Upper lobe of left lung (tissue), 6 donors: ENCODE measurements at regions not wholly inside any gene's neighbourhood (a gene's known extent, or its start where the extent isn't known, plus 50 kb on each side); places are given as distances from the start of the nearest gene placed in this dataset.

Source experiments
- ATAC-seq, 2 donors: fragments of 200-7000 bp; cut with Tn5 transposase; one replicate each; pipeline ENCODE4 v1.9.1; 2022; ENCODE audit warnings: mild to moderate bottlenecking in 2 of 2, moderate library complexity in 2 of 2; ENCODE audit not compliant: low FRiP score in 2 of 2
- DNase-seq, 2 donors: peaks; one replicate each; pipeline ENCODE4 v3.0.0-alpha.2; 2019 to 2020
- H3K27ac ChIP-seq, 4 donors: fragments of 200-600 bp; sonication (generic); one replicate each; pipeline ENCODE4 v1.5.1; 2016 to 2019
- H3K27me3 ChIP-seq, 4 donors: fragments of 200-600 bp; sonication (generic); one replicate each; pipeline ENCODE4 v1.5.1; 2017 to 2019
- H3K36me3 ChIP-seq, 4 donors: fragments of 200-600 bp; sonication (generic); one replicate each; pipeline ENCODE4 v1.5.1; 2016 to 2019
- H3K4me1 ChIP-seq, 4 donors: fragments of 200-600 bp; sonication (generic); one replicate each; pipeline ENCODE4 v1.5.1; 2018 to 2019
- H3K4me3 ChIP-seq, 4 donors: fragments of 200-600 bp; sonication (generic); one replicate each; pipeline ENCODE4 v1.5.1; 2017 to 2019; ENCODE audit warnings: mild to moderate bottlenecking in 2 of 4, moderate library complexity in 1 of 4
- H3K9me3 ChIP-seq, 4 donors: fragments of 200-600 bp; sonication (generic); one replicate each; pipeline ENCODE4 v1.5.1; 2018 to 2019
- EP300 ChIP-seq, 4 donors: sonication (generic); formaldehyde crosslinking; IDR thresholded peaks; one replicate each; pipeline ENCODE4 v1.5.1; 2017; ENCODE audit warnings: antibody characterized with exemption in 4 of 4, control low read depth in 2 of 4
- POLR2A ChIP-seq, 4 donors: fragments of 450-650 bp; IDR thresholded peaks; one replicate each; pipeline ENCODE4 v1.5.1; 2016 to 2017; ENCODE audit warnings: antibody characterized with exemption in 4 of 4, mild to moderate bottlenecking in 2 of 4
- POLR2AphosphoS5 ChIP-seq, 2 donors: sonication (generic); formaldehyde crosslinking; IDR thresholded peaks; one replicate each; pipeline ENCODE4 v1.5.1; 2017; ENCODE audit warnings: antibody characterized with exemption in 2 of 2
- WGBS, 2 donors: methylation state at CpG; one replicate each; pipeline ENCODE4 v1.1.5; 2017 to 2018; 5-methylcytosine and 5-hydroxymethylcytosine counted together
- TF ChIP-seq, protein P1 (sequence below), 6 experiments: fragments of 450-650 bp in 4 of 6; fragments of 200-600 bp in 2 of 6; sonication (generic) in 2 of 6; IDR thresholded peaks; one replicate each; pipeline ENCODE4 v1.5.1; 2016 to 2019; ENCODE audit warnings: antibody characterized with exemption in 6 of 6
- donor health status: DM: no; HTN: no; CAD: no; lungs with moderate emphysema.
- donor health status: DM: no; HTN: yes; CAD: no; lungs with severe emphysema.

DNA sequence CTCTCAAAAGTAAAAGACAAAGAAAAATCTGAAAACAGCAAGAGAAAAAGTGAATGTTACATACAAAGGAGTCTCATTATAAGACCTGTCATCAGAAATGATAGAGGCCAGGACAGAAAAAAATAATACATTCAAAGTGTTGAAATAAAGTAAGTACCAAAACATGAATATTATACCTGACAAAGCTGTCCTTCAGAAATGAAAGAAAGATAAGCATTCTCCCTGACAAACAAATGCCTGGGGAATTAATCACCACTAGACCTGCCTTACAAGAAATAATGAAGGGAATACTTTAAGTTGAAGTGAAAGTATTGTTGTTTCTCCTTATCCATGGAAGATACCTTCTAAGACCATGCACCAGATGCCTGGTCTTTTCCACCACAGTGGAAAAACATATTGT, 1605.2 kb upstream of the CDH6 start:
- DNase-seq, result no peak
- Histone ChIP-seq H3K27ac (no peak overlapping the region), H3K27me3 (no peaks in the 10 kb centered on the region), H3K4me1 (no peaks in the 10 kb centered on the region), H3K9me3 (peaks cover 0 to 3% (median 0%) of the 10 kb centered on the region in 4 donors), H3K4me3 (no peak overlapping the region), H3K36me3 (no peaks in the 10 kb centered on the region)
- TF ChIP-seq EP300 (IDR thresholded peaks at IDR 0.05) (no peak), POLR2A (IDR thresholded peaks at IDR 0.05) (no peak), POLR2AphosphoS5 (IDR thresholded peaks at IDR 0.05) (no peak)
- TF ChIP-seq, protein P1, sequence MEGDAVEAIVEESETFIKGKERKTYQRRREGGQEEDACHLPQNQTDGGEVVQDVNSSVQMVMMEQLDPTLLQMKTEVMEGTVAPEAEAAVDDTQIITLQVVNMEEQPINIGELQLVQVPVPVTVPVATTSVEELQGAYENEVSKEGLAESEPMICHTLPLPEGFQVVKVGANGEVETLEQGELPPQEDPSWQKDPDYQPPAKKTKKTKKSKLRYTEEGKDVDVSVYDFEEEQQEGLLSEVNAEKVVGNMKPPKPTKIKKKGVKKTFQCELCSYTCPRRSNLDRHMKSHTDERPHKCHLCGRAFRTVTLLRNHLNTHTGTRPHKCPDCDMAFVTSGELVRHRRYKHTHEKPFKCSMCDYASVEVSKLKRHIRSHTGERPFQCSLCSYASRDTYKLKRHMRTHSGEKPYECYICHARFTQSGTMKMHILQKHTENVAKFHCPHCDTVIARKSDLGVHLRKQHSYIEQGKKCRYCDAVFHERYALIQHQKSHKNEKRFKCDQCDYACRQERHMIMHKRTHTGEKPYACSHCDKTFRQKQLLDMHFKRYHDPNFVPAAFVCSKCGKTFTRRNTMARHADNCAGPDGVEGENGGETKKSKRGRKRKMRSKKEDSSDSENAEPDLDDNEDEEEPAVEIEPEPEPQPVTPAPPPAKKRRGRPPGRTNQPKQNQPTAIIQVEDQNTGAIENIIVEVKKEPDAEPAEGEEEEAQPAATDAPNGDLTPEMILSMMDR (IDR thresholded peaks at IDR 0.05), result no peak
- no peak for ATAC-seq

DNA sequence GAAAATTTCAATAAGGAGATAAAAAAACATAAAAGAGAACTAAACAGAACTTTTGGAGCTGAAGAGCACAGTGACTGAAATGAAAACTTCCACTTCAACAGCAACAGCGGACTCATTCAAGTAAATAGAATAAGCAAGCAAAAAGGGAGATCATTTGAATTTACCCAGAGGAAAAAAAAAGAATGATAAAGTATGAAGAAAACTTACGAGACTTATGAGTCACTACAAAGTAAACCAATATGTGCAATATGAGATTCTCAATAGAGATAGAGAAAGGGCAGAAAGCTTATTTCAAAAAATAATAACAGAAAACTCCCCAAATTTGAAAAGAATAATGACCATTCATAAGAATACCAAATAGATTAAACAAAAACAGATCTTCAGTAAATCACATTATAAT, 1605.7 kb upstream of the CDH6 start:
- Histone ChIP-seq H3K4me1 (no peaks in the 10 kb centered on the region), H3K9me3 (peaks cover 0 to 3% (median 0%) of the 10 kb centered on the region in 4 donors), H3K27me3 (no peaks in the 10 kb centered on the region), H3K27ac (no peak overlapping the region), H3K36me3 (no peaks in the 10 kb centered on the region), H3K4me3 (no peak overlapping the region)
- 89% methylated on average over 2 of the region's 2 CpGs for WGBS, 2 donors
- ATAC-seq, result no peak
- DNase-seq, result no peak
- TF ChIP-seq POLR2A (IDR thresholded peaks at IDR 0.05), result no peak
- TF ChIP-seq POLR2AphosphoS5 (IDR thresholded peaks at IDR 0.05), result no peak
- TF ChIP-seq, protein P1 (IDR thresholded peaks at IDR 0.05), result no peak
- TF ChIP-seq EP300 (IDR thresholded peaks at IDR 0.05), result no peak

DNA sequence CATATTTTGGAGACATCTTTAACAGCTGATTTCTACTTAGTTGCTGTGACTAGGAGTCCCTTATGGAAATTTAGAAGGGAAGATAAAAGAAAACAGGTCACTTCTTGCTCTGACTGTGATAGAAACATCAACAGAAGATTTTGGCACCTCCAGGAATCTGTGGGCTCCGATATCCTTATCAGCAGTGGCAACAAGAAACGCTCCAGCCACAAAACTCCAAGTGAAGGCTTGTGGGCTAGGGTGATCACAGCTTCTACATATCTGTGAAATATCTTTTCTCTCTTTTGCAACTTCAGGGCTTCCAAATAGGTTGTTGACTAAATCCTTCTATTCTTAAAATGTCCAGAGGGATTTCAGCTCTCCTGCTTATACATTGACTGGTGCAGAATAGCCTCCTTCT, 1625.5 kb upstream of the CDH6 start:
- H3K4me1 ChIP-seq, result no peaks in the 10 kb centered on the region
- ATAC-seq, result no peak
- H3K9me3 ChIP-seq, result no peaks in the 10 kb centered on the region
- no peak overlapping the region for H3K4me3 ChIP-seq
- 43 to 54% methylated on average over 2 of the region's 2 CpGs for WGBS, 2 donors
- no peak overlapping the region for H3K27ac ChIP-seq
- no peak for TF ChIP-seq EP300 (IDR thresholded peaks at IDR 0.05)
- TF ChIP-seq POLR2AphosphoS5 (IDR thresholded peaks at IDR 0.05), result no peak
- TF ChIP-seq, protein P1 (IDR thresholded peaks at IDR 0.05), result no peak
- no peak for TF ChIP-seq POLR2A (IDR thresholded peaks at IDR 0.05)
- H3K36me3 ChIP-seq, result no peaks in the 10 kb centered on the region
- no peaks in the 10 kb centered on the region for H3K27me3 ChIP-seq
- no peak for DNase-seq

DNA sequence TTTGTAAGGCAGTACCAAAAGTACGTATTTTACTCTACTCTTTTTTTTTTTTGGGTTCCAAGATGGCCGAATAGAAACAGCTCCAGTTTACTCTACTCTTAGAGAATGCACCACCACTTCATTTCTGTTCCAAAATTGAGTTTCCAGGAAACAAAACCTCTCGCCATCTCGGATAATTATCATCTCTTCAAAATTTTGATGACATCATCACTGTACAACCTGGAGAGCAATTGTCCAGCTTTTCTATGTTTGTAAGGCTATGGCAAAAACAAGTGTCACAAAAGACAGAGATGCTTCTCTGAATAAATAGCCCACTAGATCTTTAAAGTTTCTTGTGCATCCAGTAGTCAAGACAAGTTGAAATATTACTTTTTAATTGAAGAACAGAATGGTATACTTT, 1631.9 kb upstream of the CDH6 start:
- H3K27me3 ChIP-seq, result no peaks in the 10 kb centered on the region
- no peak overlapping the region for H3K27ac ChIP-seq
- no peak for DNase-seq
- WGBS, 2 donors, result 78 to 81% methylated on average over 4 of the region's 4 CpGs
- H3K4me1 ChIP-seq, result no peaks in the 10 kb centered on the region
- H3K4me3 ChIP-seq, result no peak overlapping the region
- TF ChIP-seq, protein P1 (IDR thresholded peaks at IDR 0.05), result no peak
- TF ChIP-seq POLR2A (IDR thresholded peaks at IDR 0.05) (no peak), POLR2AphosphoS5 (IDR thresholded peaks at IDR 0.05) (no peak), EP300 (IDR thresholded peaks at IDR 0.05) (no peak)
- H3K36me3 ChIP-seq, result no peaks in the 10 kb centered on the region
- ATAC-seq, result no peak
- H3K9me3 ChIP-seq, result peaks cover 0 to 4% (median 0%) of the 10 kb centered on the region in 4 donors

DNA sequence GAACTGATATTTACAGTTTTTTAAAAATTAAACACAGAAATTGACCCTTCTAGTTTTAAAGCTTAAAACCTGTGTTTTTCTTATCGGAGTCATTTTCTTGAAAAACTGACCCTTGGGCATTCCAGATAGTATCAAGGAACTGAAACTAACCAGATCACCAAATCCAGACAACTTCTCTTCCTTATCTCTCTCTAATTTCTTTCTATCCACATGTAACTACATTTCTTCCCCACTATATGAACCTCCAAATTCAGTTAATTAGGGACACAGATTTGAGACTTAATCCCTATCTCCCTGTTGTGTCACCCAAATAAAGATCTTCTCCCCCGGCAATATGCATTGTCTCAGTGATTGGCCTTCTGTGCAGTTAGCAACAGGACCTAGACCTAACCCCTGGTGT, 1643.0 kb upstream of the CDH6 start:
- Histone ChIP-seq H3K9me3 (peaks cover 0 to 5% (median 4%) of the 10 kb centered on the region in 4 donors), H3K4me1 (no peaks in the 10 kb centered on the region), H3K4me3 (no peak overlapping the region), H3K27me3 (no peaks in the 10 kb centered on the region), H3K36me3 (no peaks in the 10 kb centered on the region), H3K27ac (no peak overlapping the region)
- TF ChIP-seq, protein P1 (IDR thresholded peaks at IDR 0.05), result no peak
- TF ChIP-seq EP300 (IDR thresholded peaks at IDR 0.05), result no peak
- no peak for TF ChIP-seq POLR2A (IDR thresholded peaks at IDR 0.05)
- no peak for TF ChIP-seq POLR2AphosphoS5 (IDR thresholded peaks at IDR 0.05)
- DNase-seq (no peak), ATAC-seq (no peak)
- 79 to 90% methylated on average over 2 of the region's 2 CpGs for WGBS, 2 donors
